AG04450 (cell line): ENCODE measurements at regions not wholly inside any gene's neighbourhood (a gene's known extent, or its start where the extent isn't known, plus 50 kb on each side); places are given as distances from the start of the nearest gene placed in this dataset.

Experiments used
- CTCF ChIA-PET: fragments of 300-600, 350-600 bp; formaldehyde crosslinking; extraction: SDS; loops from one replicate; lab custom pipeline; 2022; ENCODE audit warnings: antibody characterized with exemption, inconsistent platforms; lab: Charles Lee
- POLR2A ChIA-PET: fragments of 350-600 bp; formaldehyde crosslinking; extraction: SDS; loops from one replicate; lab custom pipeline; 2021; ENCODE audit warnings: antibody characterized with exemption, inconsistent platforms; lab: Yijun Ruan, JAX
- DNase-seq: peaks from one replicate; pipeline ENCODE4 v3.0.0-alpha.2; 2011; ENCODE audit warnings: low read depth, low spot score
- H3K27ac ChIP-seq: one replicate; pipeline ENCODE4 v1.5.1; 2012; ENCODE audit warnings: low read depth, low read length, control low read depth
- H3K27me3 ChIP-seq: one replicate; pipeline ENCODE4 v1.6.0; 2012; ENCODE audit warnings: low read length; ENCODE audit not compliant: control insufficient read depth, insufficient read depth
- H3K4me3 ChIP-seq: 2 replicates; pipeline ENCODE4 v1.5.1; 2011; ENCODE audit warnings: mild to moderate bottlenecking, low read depth, low read length, control low read depth
- H3K9me3 ChIP-seq: 2 replicates; pipeline ENCODE4 v1.5.1; 2012; ENCODE audit warnings: low read length; ENCODE audit not compliant: control insufficient read depth, insufficient read depth
- TF ChIP-seq, protein P1 (sequence below): IDR thresholded peaks from 2 replicates; pipeline ENCODE4 v1.5.1; 2011; ENCODE audit warnings: low read depth, low read length, control low read depth, inconsistent platforms

DNA sequence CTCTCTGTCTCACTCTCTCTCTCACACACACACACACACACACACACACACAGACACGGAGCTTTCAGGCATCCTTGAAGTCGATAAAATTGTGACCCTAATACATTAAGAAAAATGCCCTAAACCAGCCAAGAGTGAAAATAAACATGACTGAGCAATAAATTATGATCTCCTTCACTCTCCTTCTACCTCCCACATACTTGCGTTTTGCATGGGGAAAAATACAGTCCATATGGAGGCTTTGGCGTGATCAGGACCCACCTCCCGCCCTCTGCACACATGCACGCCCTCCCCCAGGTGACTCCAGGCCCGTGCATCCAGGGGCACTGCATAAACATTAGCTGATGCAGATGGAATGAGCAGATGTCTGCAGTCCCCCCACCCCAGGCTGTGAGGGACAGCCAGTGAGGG, 114.2 kb upstream of the JARID2 start:
- ChIA-PET CTCF (no interaction called here), POLR2A (no interaction called here)
- no peak for DNase-seq
- H3K27ac ChIP-seq, result no peak overlapping the region
- no peaks in the 10 kb centered on the region for H3K9me3 ChIP-seq
- H3K27me3 ChIP-seq, result no peaks in the 10 kb centered on the region
- TF ChIP-seq, protein P1, sequence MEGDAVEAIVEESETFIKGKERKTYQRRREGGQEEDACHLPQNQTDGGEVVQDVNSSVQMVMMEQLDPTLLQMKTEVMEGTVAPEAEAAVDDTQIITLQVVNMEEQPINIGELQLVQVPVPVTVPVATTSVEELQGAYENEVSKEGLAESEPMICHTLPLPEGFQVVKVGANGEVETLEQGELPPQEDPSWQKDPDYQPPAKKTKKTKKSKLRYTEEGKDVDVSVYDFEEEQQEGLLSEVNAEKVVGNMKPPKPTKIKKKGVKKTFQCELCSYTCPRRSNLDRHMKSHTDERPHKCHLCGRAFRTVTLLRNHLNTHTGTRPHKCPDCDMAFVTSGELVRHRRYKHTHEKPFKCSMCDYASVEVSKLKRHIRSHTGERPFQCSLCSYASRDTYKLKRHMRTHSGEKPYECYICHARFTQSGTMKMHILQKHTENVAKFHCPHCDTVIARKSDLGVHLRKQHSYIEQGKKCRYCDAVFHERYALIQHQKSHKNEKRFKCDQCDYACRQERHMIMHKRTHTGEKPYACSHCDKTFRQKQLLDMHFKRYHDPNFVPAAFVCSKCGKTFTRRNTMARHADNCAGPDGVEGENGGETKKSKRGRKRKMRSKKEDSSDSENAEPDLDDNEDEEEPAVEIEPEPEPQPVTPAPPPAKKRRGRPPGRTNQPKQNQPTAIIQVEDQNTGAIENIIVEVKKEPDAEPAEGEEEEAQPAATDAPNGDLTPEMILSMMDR, result no peak
- no peak overlapping the region for H3K4me3 ChIP-seq

DNA sequence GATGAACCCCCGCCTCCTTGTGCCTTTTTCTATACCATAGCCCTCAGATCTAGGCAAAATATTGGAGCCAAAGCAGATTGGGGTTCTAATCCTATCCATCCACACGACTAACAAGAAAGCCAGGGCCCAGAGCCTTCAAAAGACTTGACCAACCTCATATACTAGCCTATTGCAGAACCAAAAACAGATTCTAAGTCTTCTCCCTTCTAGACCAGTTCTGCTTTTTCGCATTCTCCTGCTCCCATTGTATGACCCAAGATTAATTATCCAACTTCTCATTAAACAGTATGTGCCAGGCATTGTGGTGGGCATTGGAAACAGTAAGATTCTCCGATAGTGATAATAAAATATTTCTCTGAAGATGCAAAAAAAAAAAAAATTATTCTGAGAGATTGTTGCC, 113.7 kb upstream of the JARID2 start:
- no peak overlapping the region for H3K4me3 ChIP-seq
- no peak for DNase-seq
- CTCF ChIA-PET, result no interaction called here
- POLR2A ChIA-PET, result no interaction called here
- H3K27ac ChIP-seq, result no peak overlapping the region
- no peaks in the 10 kb centered on the region for H3K27me3 ChIP-seq
- no peaks in the 10 kb centered on the region for H3K9me3 ChIP-seq
- TF ChIP-seq, protein P1, result no peak

DNA sequence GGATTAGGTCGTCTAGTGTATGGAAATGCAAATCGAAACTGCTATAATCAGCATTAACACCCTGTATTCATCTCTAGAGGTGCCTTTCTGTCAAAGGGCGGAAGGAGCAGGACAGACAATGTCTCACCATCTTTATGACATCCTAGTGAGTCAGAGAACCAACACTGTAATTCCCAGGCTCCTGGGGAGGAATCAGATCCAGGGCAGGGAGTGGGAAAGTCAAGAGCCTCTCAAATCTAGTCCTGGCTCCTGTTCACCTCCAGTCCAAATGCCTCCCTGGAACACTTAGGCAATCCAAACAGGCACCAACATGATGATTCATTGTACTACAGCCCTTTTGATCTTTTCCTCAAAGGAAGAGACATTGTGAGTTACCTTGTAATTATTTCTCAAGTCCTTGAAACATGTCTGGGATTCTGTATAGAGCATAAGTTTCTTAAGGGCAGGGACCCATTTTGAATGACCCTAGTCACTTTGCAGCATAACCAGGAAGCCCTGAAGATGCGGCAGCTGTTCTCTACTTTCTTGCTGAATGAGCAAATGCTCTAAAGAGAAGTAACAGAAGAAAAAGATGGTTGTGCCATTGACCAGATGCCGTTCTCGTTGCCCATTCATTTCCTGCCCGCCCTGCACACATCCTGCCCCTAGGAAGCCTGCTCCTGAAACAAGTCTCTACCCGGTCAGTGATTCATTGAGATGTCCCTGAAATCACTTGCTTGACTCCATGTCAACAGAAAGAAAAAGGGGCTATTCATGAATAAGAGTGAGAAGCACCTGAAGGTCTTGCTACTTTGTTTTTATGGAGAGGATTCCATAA, 112.8 kb upstream of the JARID2 start:
- CTCF ChIA-PET, result no interaction called here
- TF ChIP-seq, protein P1, result no peak
- Histone ChIP-seq H3K27ac (no peak overlapping the region), H3K4me3 (no peak overlapping the region), H3K9me3 (no peaks in the 10 kb centered on the region), H3K27me3 (no peaks in the 10 kb centered on the region)
- POLR2A ChIA-PET, result no interaction called here
- peak; percentile 27 for DNase-seq

DNA sequence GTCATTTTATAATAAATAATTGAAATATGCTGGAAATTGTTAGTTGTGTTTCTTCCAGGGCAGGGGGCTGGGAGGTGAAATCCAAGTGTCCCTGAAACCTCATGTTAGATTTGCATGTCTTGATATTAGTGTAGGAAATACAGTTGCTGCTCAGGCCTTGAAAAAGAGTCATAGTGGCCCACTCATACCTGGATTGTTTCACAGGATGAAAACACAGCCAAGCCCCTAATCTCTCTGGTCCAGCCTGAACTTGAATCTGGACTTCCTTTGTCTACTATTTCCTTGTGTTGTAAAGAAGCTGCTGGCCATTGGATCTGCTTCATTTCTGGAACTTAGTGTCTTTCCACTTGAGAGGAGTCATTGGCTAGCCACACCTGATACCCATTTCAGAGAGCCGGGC, 108.8 kb upstream of the JARID2 start:
- POLR2A ChIA-PET, result no interaction called here
- CTCF ChIA-PET, result no interaction called here
- Histone ChIP-seq H3K27me3 (no peaks in the 10 kb centered on the region), H3K4me3 (no peak overlapping the region), H3K9me3 (no peaks in the 10 kb centered on the region), H3K27ac (no peak overlapping the region)
- no peak for DNase-seq
- TF ChIP-seq, protein P1, result no peak

DNA sequence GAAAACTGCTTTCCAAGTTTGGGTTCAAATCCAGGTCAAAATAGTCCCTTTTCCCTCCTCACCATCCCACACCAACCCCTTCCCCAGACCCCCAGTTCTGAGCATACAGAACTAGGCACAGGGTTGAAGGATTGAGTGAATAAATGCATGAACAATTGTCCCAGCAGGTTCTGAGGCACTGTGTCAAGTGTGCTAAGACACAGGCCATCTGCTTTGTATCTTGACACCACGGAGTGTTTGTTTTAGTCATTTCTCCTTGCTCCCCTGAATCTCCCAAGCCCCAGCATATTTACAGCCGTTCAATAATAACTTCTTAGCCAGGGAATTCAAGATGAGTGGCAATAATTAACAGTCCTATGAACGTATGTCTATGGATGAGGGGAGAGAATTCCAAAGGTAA, 102.8 kb upstream of the JARID2 start:
- DNase-seq, result no peak
- TF ChIP-seq, protein P1, result no peak
- no peaks in the 10 kb centered on the region for H3K9me3 ChIP-seq
- H3K4me3 ChIP-seq, result no peak overlapping the region
- POLR2A ChIA-PET, result no interaction called here
- H3K27me3 ChIP-seq, result peaks cover 3% of the 10 kb centered on the region
- no peak overlapping the region for H3K27ac ChIP-seq
- CTCF ChIA-PET, result no interaction called here
